HL-60 (cell line): ENCODE measurements at regions not wholly inside any gene's neighbourhood (a gene's known extent, or its start where the extent isn't known, plus 50 kb on each side); places are given as distances from the start of the nearest gene placed in this dataset.

ENCODE experiments used
- DNase-seq, 2 experiments: peaks; one replicate each; pipeline ENCODE4 v3.0.0-alpha.2; 2010 to 2020; ENCODE audit warnings: low read depth in 1 of 2, low spot score in 1 of 2
- H3K27ac ChIP-seq: fragments of 250-450 bp; sonication (Bioruptor Pico); replicated peaks from 2 replicates; pipeline ENCODE4 v1.5.1; 2020; ENCODE audit warnings: mild to moderate bottlenecking, moderate library complexity
- H3K27me3 ChIP-seq: fragments of 250-450 bp; sonication (Bioruptor Pico); 2 replicates; pipeline ENCODE4 v1.5.1; 2021; ENCODE audit warnings: mild to moderate bottlenecking, moderate library complexity; ENCODE audit not compliant: insufficient read depth, poor library complexity, severe bottlenecking
- H3K4me3 ChIP-seq: replicated peaks from 2 replicates; pipeline ENCODE4 v1.5.1; 2011; ENCODE audit warnings: mild to moderate bottlenecking, control low read depth, low read length; ENCODE audit not compliant: insufficient read depth
- GABPA ChIP-seq: IDR thresholded peaks from 2 replicates; pipeline ENCODE4 v1.6.1; 2012; ENCODE audit warnings: low read depth
- POLR2AphosphoS5 ChIP-seq: IDR thresholded peaks from 2 replicates; pipeline ENCODE4 v1.6.1; 2012; ENCODE audit warnings: low read depth
- SPI1 ChIP-seq: IDR thresholded peaks from 2 replicates; pipeline ENCODE4 v1.6.1; 2012; ENCODE audit warnings: low read depth, mild to moderate bottlenecking, borderline replicate concordance
- TF ChIP-seq, protein P1 (sequence below): IDR thresholded peaks from one replicate; pipeline ENCODE4 v1.5.1; 2011; ENCODE audit warnings: low read length, control low read depth, inconsistent platforms; ENCODE audit not compliant: insufficient read depth
- TF ChIP-seq, protein P2 (sequence below): IDR thresholded peaks from 2 replicates; pipeline ENCODE4 v1.6.1; 2012; ENCODE audit warnings: low read depth; ENCODE audit not compliant: insufficient replicate concordance

GRCh38 chr4:13678186-13678924 is 50.8 kb upstream of the BOD1L1 start:
- no peak overlapping the region for H3K4me3 ChIP-seq
- H3K27ac ChIP-seq: no peak overlapping the region
- no peak for DNase-seq
- H3K27me3 ChIP-seq: no peaks in the 10 kb centered on the region
- TF ChIP-seq SPI1: no peak
- TF ChIP-seq, protein P1, sequence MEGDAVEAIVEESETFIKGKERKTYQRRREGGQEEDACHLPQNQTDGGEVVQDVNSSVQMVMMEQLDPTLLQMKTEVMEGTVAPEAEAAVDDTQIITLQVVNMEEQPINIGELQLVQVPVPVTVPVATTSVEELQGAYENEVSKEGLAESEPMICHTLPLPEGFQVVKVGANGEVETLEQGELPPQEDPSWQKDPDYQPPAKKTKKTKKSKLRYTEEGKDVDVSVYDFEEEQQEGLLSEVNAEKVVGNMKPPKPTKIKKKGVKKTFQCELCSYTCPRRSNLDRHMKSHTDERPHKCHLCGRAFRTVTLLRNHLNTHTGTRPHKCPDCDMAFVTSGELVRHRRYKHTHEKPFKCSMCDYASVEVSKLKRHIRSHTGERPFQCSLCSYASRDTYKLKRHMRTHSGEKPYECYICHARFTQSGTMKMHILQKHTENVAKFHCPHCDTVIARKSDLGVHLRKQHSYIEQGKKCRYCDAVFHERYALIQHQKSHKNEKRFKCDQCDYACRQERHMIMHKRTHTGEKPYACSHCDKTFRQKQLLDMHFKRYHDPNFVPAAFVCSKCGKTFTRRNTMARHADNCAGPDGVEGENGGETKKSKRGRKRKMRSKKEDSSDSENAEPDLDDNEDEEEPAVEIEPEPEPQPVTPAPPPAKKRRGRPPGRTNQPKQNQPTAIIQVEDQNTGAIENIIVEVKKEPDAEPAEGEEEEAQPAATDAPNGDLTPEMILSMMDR: no peak
- no peak for TF ChIP-seq GABPA
- TF ChIP-seq, protein P2, sequence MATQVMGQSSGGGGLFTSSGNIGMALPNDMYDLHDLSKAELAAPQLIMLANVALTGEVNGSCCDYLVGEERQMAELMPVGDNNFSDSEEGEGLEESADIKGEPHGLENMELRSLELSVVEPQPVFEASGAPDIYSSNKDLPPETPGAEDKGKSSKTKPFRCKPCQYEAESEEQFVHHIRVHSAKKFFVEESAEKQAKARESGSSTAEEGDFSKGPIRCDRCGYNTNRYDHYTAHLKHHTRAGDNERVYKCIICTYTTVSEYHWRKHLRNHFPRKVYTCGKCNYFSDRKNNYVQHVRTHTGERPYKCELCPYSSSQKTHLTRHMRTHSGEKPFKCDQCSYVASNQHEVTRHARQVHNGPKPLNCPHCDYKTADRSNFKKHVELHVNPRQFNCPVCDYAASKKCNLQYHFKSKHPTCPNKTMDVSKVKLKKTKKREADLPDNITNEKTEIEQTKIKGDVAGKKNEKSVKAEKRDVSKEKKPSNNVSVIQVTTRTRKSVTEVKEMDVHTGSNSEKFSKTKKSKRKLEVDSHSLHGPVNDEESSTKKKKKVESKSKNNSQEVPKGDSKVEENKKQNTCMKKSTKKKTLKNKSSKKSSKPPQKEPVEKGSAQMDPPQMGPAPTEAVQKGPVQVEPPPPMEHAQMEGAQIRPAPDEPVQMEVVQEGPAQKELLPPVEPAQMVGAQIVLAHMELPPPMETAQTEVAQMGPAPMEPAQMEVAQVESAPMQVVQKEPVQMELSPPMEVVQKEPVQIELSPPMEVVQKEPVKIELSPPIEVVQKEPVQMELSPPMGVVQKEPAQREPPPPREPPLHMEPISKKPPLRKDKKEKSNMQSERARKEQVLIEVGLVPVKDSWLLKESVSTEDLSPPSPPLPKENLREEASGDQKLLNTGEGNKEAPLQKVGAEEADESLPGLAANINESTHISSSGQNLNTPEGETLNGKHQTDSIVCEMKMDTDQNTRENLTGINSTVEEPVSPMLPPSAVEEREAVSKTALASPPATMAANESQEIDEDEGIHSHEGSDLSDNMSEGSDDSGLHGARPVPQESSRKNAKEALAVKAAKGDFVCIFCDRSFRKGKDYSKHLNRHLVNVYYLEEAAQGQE: no peak
- TF ChIP-seq POLR2AphosphoS5: no peak

DNA sequence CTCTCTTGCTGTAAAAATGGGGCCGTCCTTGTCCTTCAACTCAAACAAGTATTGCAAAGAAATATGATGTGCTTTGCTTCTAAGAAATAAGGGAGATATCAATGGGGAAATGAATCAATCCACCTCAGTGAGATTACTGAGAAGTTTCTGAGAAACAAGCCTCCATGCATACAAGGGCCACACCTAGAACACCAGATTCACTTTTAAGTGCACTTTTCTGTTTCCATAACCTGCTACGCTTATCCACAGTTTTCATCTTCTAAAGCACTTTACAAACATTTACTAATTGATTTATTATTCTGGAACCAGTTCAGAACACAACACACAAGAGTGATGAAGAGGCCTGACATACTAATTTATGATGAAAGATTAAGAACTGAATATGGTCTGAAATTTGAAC is 54.0 kb upstream of the BOD1L1 start:
- TF ChIP-seq GABPA (no peak), SPI1 (no peak)
- TF ChIP-seq, protein P1: no peak
- TF ChIP-seq, protein P2: no peak
- Histone ChIP-seq H3K4me3 (no peak overlapping the region), H3K27me3 (no peaks in the 10 kb centered on the region), H3K27ac (no peak overlapping the region)
- no peak for DNase-seq

DNA sequence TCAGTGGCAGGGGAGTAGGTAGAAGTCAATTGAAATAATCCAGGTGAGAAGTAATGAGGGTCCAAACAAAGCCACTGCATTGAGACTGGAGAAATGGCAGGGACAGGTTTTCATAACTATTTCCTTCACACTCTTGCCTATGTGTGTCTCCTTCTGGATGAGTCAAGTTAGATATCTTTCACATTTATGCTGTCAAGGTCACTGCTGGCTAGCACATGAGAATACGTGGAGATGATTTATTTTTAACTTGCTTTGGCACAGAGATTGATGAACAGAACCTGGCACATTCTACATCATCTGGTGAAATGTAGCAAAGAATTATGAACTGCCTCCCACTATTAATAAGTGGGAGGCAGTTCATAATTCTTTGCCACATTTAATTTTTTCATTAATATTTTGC is 66.7 kb upstream of the BOD1L1 start:
- TF ChIP-seq GABPA (no peak), SPI1 (no peak), POLR2AphosphoS5 (no peak)
- TF ChIP-seq, protein P1: no peak
- TF ChIP-seq, protein P2: no peak
- Histone ChIP-seq H3K27me3 (no peaks in the 10 kb centered on the region), H3K27ac (no peak overlapping the region), H3K4me3 (no peak overlapping the region)
- no peak for DNase-seq
